H9 (cell line): ENCODE measurements at regions not wholly inside any gene's neighbourhood (a gene's known extent, or its start where the extent isn't known, plus 50 kb on each side); places are given as distances from the start of the nearest gene placed in this dataset.

Experiments used
- DNase-seq: peaks from one replicate; pipeline ENCODE4 v3.0.0-alpha.2; 2017
- H2AFZ ChIP-seq: one replicate; pipeline ENCODE4 v1.6.1; 2013; ENCODE audit warnings: mild to moderate bottlenecking, low read length, control low read depth, moderate library complexity
- H2AK5ac ChIP-seq: 2 replicates; pipeline ENCODE4 v1.6.1; 2013; ENCODE audit warnings: low read length, control low read depth, mixed read lengths; ENCODE audit not compliant: insufficient read length
- H2BK120ac ChIP-seq: one replicate; pipeline ENCODE4 v1.6.1; 2013; ENCODE audit warnings: low read depth, mild to moderate bottlenecking, low read length, control low read depth, inconsistent platforms; ENCODE audit not compliant: poor library complexity, severe bottlenecking
- H2BK12ac ChIP-seq: 2 replicates; pipeline ENCODE4 v1.6.1; 2013; ENCODE audit warnings: low read length, control low read depth, mixed read lengths, low read depth; ENCODE audit not compliant: insufficient read length
- H2BK15ac ChIP-seq: 2 replicates; pipeline ENCODE4 v1.6.1; 2013; ENCODE audit warnings: low read depth, low read length, control low read depth
- H2BK20ac ChIP-seq: one replicate; pipeline ENCODE4 v1.6.1; 2013; ENCODE audit warnings: low read depth, mild to moderate bottlenecking, low read length, control low read depth, inconsistent platforms; ENCODE audit not compliant: poor library complexity, severe bottlenecking
- H2BK5ac ChIP-seq: 2 replicates; pipeline ENCODE4 v1.6.1; 2013; ENCODE audit warnings: low read length, control low read depth, mixed read lengths; ENCODE audit not compliant: insufficient read length
- H3K14ac ChIP-seq: 2 replicates; pipeline ENCODE4 v1.6.1; 2013; ENCODE audit warnings: low read length, control low read depth; ENCODE audit not compliant: insufficient read depth
- H3K18ac ChIP-seq: 2 replicates; pipeline ENCODE4 v1.6.1; 2013; ENCODE audit warnings: low read depth, mild to moderate bottlenecking, mixed read lengths, low read length, control low read depth; ENCODE audit not compliant: insufficient read length
- H3K23ac ChIP-seq: 2 replicates; pipeline ENCODE4 v1.6.1; 2013; ENCODE audit warnings: low read length, control low read depth, mixed read lengths, low read depth; ENCODE audit not compliant: insufficient read length
- H3K23me2 ChIP-seq: 2 replicates; pipeline ENCODE4 v1.6.1; 2013; ENCODE audit warnings: low read depth, mild to moderate bottlenecking, mixed read lengths, low read length, control low read depth; ENCODE audit not compliant: insufficient read length, poor library complexity, severe bottlenecking
- H3K27ac ChIP-seq: 2 replicates; pipeline ENCODE4 v1.5.1; 2013; ENCODE audit warnings: low read length, control low read depth, mixed read lengths, low read depth; ENCODE audit not compliant: insufficient read length
- H3K27me3 ChIP-seq: 2 replicates; pipeline ENCODE4 v1.6.1; 2013; ENCODE audit warnings: low read length, control low read depth, inconsistent platforms; ENCODE audit not compliant: insufficient read depth
- H3K4ac ChIP-seq: 2 replicates; pipeline ENCODE4 v1.6.1; 2013; ENCODE audit warnings: low read depth, mild to moderate bottlenecking, control low read depth, inconsistent platforms, low read length, moderate library complexity
- H3K4me1 ChIP-seq: 2 replicates; pipeline ENCODE4 v1.6.1; 2013; ENCODE audit warnings: low read length, control low read depth, inconsistent platforms; ENCODE audit not compliant: insufficient read depth
- H3K4me2 ChIP-seq: 2 replicates; pipeline ENCODE4 v1.6.1; 2013; ENCODE audit warnings: low read length, control low read depth, mixed read lengths; ENCODE audit not compliant: insufficient read length, insufficient read depth
- H3K56ac ChIP-seq: 2 replicates; pipeline ENCODE4 v1.6.1; 2013; ENCODE audit warnings: low read depth, mild to moderate bottlenecking, mixed read lengths, low read length, control low read depth; ENCODE audit not compliant: insufficient read length
- H3K79me1 ChIP-seq: 2 replicates; pipeline ENCODE4 v1.6.1; 2013; ENCODE audit warnings: low read depth, mild to moderate bottlenecking, moderate library complexity, low read length, control low read depth, inconsistent platforms; ENCODE audit not compliant: insufficient read depth, poor library complexity, severe bottlenecking
- H3K79me2 ChIP-seq: 2 replicates; pipeline ENCODE4 v1.6.1; 2013; ENCODE audit warnings: low read length, control low read depth, inconsistent platforms; ENCODE audit not compliant: insufficient read depth
- H3K9ac ChIP-seq: 2 replicates; pipeline ENCODE4 v1.6.1; 2013; ENCODE audit warnings: low read length, control low read depth, mixed read lengths; ENCODE audit not compliant: insufficient read length; ENCODE audit errors: extremely low read depth
- H3K9me3 ChIP-seq: one replicate; pipeline ENCODE4 v1.6.1; 2013; ENCODE audit warnings: low read depth, low read length, inconsistent platforms; ENCODE audit not compliant: control insufficient read depth
- H3T11ph ChIP-seq: one replicate; pipeline ENCODE4 v1.6.1; 2013; ENCODE audit warnings: mild to moderate bottlenecking, low read length, control low read depth, inconsistent platforms
- H4K20me1 ChIP-seq: one replicate; pipeline ENCODE4 v1.6.1; 2013; ENCODE audit not compliant: control insufficient read depth, insufficient read length, insufficient read depth
- H4K5ac ChIP-seq: 2 replicates; pipeline ENCODE4 v1.6.1; 2013; ENCODE audit warnings: low read depth, mild to moderate bottlenecking, mixed read lengths, low read length, control low read depth; ENCODE audit not compliant: insufficient read length
- H4K8ac ChIP-seq: replicated peaks from 2 replicates; pipeline ENCODE4 v1.6.1; 2013; ENCODE audit warnings: low read length, control low read depth, mixed read lengths, low read depth; ENCODE audit not compliant: insufficient read length
- H4K91ac ChIP-seq: 2 replicates; pipeline ENCODE4 v1.6.1; 2013; ENCODE audit warnings: low read depth, mild to moderate bottlenecking, moderate library complexity, mixed read lengths, low read length, control low read depth; ENCODE audit not compliant: insufficient read length
- H3K27ac Mint-ChIP-seq, 3 experiments: 2 replicates in 2 of 3; 3 replicates in 1 of 3; pipeline ENCODE4 v1.8.0; 2020 to 2021; ENCODE audit warnings: mixed read lengths in 3 of 3, mild to moderate bottlenecking in 1 of 3, moderate library complexity in 1 of 3
- H3K27me3 Mint-ChIP-seq: 2 replicates; pipeline ENCODE4 v1.8.0; 2021; ENCODE audit warnings: low read depth, mild to moderate bottlenecking, moderate library complexity, mixed read lengths
- H3K36me3 Mint-ChIP-seq, 3 experiments: 2 replicates in 2 of 3; 3 replicates in 1 of 3; pipeline ENCODE4 v1.8.0; 2020 to 2021; ENCODE audit warnings: low read depth in 3 of 3, mixed read lengths in 3 of 3; ENCODE audit not compliant: insufficient read depth in 1 of 3
- H3K4me1 Mint-ChIP-seq, 2 experiments: 2 replicates each; pipeline ENCODE4 v1.8.0; 2020; ENCODE audit warnings: mixed read lengths in 2 of 2
- H3K4me3 Mint-ChIP-seq, 2 experiments: 2 replicates in 1 of 2; 3 replicates in 1 of 2; pipeline ENCODE4 v1.8.0; 2020 to 2021; ENCODE audit warnings: mild to moderate bottlenecking in 2 of 2, mixed read lengths in 2 of 2, moderate library complexity in 1 of 2
- H3K9me3 Mint-ChIP-seq, 2 experiments: 2 replicates in 1 of 2; 3 replicates in 1 of 2; pipeline ENCODE4 v1.8.0; 2020; ENCODE audit warnings: mild to moderate bottlenecking in 2 of 2, mixed read lengths in 2 of 2, moderate library complexity in 1 of 2
- WGBS: extraction: QIAGEN DNeasy Blood & Tissue Kit; methylation state at CpG from one replicate; pipeline ENCODE4 v1.1.7; 2013; ENCODE audit warnings: missing lambda C conversion rate, low lambda C conversion rate, mixed read lengths; ENCODE audit not compliant: insufficient read length; ENCODE audit errors: extremely low coverage; 5-methylcytosine and 5-hydroxymethylcytosine counted together
- TF ChIP-seq, protein P1 (sequence below): fragments of 200-600 bp; sonication (generic); conservative IDR thresholded peaks from 3 replicates; pipeline ENCODE4 v1.8.0; 2021; ENCODE audit warnings: antibody characterized with exemption, mild to moderate bottlenecking

- no CpG with 5 or more reads among the region's 4 CpGs for WGBS
- no peak overlapping the region for H3K9ac ChIP-seq
- no peak overlapping the region for H2AK5ac ChIP-seq
- no peak overlapping the region for H4K8ac ChIP-seq
- H3K27ac ChIP-seq, result no peak overlapping the region
- no peak overlapping the region for H2BK12ac ChIP-seq
- no peak overlapping the region for H3K4ac ChIP-seq
- H3K4me1 ChIP-seq, result no peaks in the 10 kb centered on the region
- H4K91ac ChIP-seq, result no peak overlapping the region
- H4K5ac ChIP-seq, result no peak overlapping the region
- H3K4me3 Mint-ChIP-seq, result no peak overlapping the region
- no peaks in the 10 kb centered on the region for H4K20me1 ChIP-seq
- no peak overlapping the region for H2BK5ac ChIP-seq
- H3K23me2 ChIP-seq, result no peaks in the 10 kb centered on the region
- H3K4me2 ChIP-seq, result no peak overlapping the region
- no peak overlapping the region for H2BK20ac ChIP-seq
- TF ChIP-seq, protein P1, sequence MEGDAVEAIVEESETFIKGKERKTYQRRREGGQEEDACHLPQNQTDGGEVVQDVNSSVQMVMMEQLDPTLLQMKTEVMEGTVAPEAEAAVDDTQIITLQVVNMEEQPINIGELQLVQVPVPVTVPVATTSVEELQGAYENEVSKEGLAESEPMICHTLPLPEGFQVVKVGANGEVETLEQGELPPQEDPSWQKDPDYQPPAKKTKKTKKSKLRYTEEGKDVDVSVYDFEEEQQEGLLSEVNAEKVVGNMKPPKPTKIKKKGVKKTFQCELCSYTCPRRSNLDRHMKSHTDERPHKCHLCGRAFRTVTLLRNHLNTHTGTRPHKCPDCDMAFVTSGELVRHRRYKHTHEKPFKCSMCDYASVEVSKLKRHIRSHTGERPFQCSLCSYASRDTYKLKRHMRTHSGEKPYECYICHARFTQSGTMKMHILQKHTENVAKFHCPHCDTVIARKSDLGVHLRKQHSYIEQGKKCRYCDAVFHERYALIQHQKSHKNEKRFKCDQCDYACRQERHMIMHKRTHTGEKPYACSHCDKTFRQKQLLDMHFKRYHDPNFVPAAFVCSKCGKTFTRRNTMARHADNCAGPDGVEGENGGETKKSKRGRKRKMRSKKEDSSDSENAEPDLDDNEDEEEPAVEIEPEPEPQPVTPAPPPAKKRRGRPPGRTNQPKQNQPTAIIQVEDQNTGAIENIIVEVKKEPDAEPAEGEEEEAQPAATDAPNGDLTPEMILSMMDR, result no peak
- no peaks in the 10 kb centered on the region for H3K4me1 Mint-ChIP-seq
- H3K27me3 Mint-ChIP-seq, result no peaks in the 10 kb centered on the region
- H3K18ac ChIP-seq, result no peak overlapping the region
- H3K23ac ChIP-seq, result no peak overlapping the region
- no peaks in the 10 kb centered on the region for H3K79me1 ChIP-seq
- no peak for DNase-seq
- H3K56ac ChIP-seq, result no peak overlapping the region
- no peaks in the 10 kb centered on the region for H3K79me2 ChIP-seq
- no peaks in the 10 kb centered on the region for H3K9me3 Mint-ChIP-seq
- no peak overlapping the region for H3K14ac ChIP-seq
- H2BK15ac ChIP-seq, result no peak overlapping the region
- H3K36me3 Mint-ChIP-seq, result no peaks in the 10 kb centered on the region
- no peak overlapping the region for H2AFZ ChIP-seq
- no peak overlapping the region for H3K27ac Mint-ChIP-seq
- H3T11ph ChIP-seq, result no peak overlapping the region
- no peaks in the 10 kb centered on the region for H3K9me3 ChIP-seq
- H2BK120ac ChIP-seq, result no peak overlapping the region
- no peaks in the 10 kb centered on the region for H3K27me3 ChIP-seq
Measured at GRCh38 chr10:8712656-8713055, 658.2 kb downstream of the GATA3 start.
